ENCODE measurements at regions not wholly inside any gene's neighbourhood (a gene's known extent, or its start where the extent isn't known, plus 50 kb on each side); places are given as distances from the start of the nearest gene placed in this dataset.

GRCh38 chr1:5002676-5003075 lies 348.3 kb downstream of the AJAP1 start:
- TF ChIP-seq CTCF (IDR thresholded peaks at IDR 0.05) (no peak), POLR2AphosphoS5 (IDR thresholded peaks at IDR 0.05) (no peak), EP300 (IDR thresholded peaks at IDR 0.05; ENCODE audit: low read depth) (no peak)
